CD14-positive monocyte (primary cell): ENCODE measurements at regions not wholly inside any gene's neighbourhood (a gene's known extent, or its start where the extent isn't known, plus 50 kb on each side); places are given as distances from the start of the nearest gene placed in this dataset.

Source experiments
- DNase-seq, 3 donors: peaks; one replicate each; pipeline ENCODE4 v3.0.0-alpha.2; 2011 to 2022
- H2AFZ ChIP-seq: 2 replicates; pipeline ENCODE4 v1.6.0; 2012; ENCODE audit warnings: mild to moderate bottlenecking, low read depth, low read length, inconsistent platforms; ENCODE audit not compliant: insufficient read depth, poor library complexity, severe bottlenecking
- H3K27ac ChIP-seq, 2 donors: 1 replicate in 1 of 2; 2 replicates in 1 of 2; pipeline ENCODE4 v1.5.1; 2012 to 2013; ENCODE audit warnings: low read length in 2 of 2, control low read depth in 1 of 2, inconsistent platforms in 1 of 2, low read depth in 1 of 2, mild to moderate bottlenecking in 1 of 2
- H3K27me3 ChIP-seq, 2 donors: one replicate each; pipeline versions ENCODE4 v1.6.0 to v1.6.1; 2011 to 2013; ENCODE audit warnings: low read length in 2 of 2; ENCODE audit not compliant: control insufficient read depth in 2 of 2, insufficient read depth in 2 of 2
- H3K36me3 ChIP-seq, 2 donors: replicated peaks in 1 of 2; 1 replicate in 1 of 2; 2 replicates in 1 of 2; pipeline versions ENCODE4 v1.5.1 to v1.6.1; 2012 to 2013; ENCODE audit warnings: low read length in 2 of 2, control low read depth in 1 of 2, inconsistent platforms in 1 of 2, mild to moderate bottlenecking in 1 of 2; ENCODE audit not compliant: insufficient read depth in 2 of 2, control insufficient read depth in 1 of 2
- H3K4me1 ChIP-seq, 2 donors: 1 replicate in 1 of 2; 2 replicates in 1 of 2; pipeline versions ENCODE4 v1.5.1 to v1.6.1; 2012 to 2013; ENCODE audit warnings: low read length in 2 of 2, control low read depth in 1 of 2, inconsistent platforms in 1 of 2, mild to moderate bottlenecking in 1 of 2, moderate library complexity in 1 of 2; ENCODE audit not compliant: insufficient read depth in 2 of 2, control insufficient read depth in 1 of 2
- H3K4me2 ChIP-seq: replicated peaks from 2 replicates; pipeline ENCODE3; 2012; ENCODE audit warnings: low read length, moderate library complexity, mild to moderate bottlenecking; ENCODE audit not compliant: poor library complexity, severe bottlenecking; ENCODE audit errors: extremely low read depth
- H3K4me3 ChIP-seq, 3 experiments: fragments of 200-600 bp in 1 of 3; sonication (generic) in 1 of 3; replicated peaks in 1 of 3; 1 replicate in 2 of 3; 2 replicates in 1 of 3; pipeline ENCODE4 v1.5.1; 2011 to 2013; ENCODE audit warnings: low read length in 3 of 3, mild to moderate bottlenecking in 3 of 3, control low read depth in 2 of 3, low read depth in 2 of 3, inconsistent platforms in 1 of 3, moderate library complexity in 1 of 3
- H3K79me2 ChIP-seq: 2 replicates; pipeline ENCODE4 v1.6.0; 2012; ENCODE audit warnings: mild to moderate bottlenecking, control low read depth, inconsistent platforms, low read length, moderate library complexity; ENCODE audit not compliant: insufficient read depth
- H3K9ac ChIP-seq: 2 replicates; pipeline ENCODE4 v1.6.0; 2017; ENCODE audit warnings: low read length, mild to moderate bottlenecking; ENCODE audit not compliant: insufficient read depth, poor library complexity, severe bottlenecking
- H3K9me3 ChIP-seq, 2 donors: replicated peaks in 1 of 2; 1 replicate in 1 of 2; 2 replicates in 1 of 2; pipeline versions ENCODE4 v1.5.1 to v1.6.1; 2012 to 2013; ENCODE audit warnings: low read length in 2 of 2, control low read depth in 1 of 2; ENCODE audit not compliant: control insufficient read depth in 1 of 2, insufficient read depth in 1 of 2
- H4K20me1 ChIP-seq: 2 replicates; pipeline ENCODE4 v1.6.0; 2012; ENCODE audit warnings: mild to moderate bottlenecking, low read length, control low read depth, moderate library complexity; ENCODE audit not compliant: insufficient read depth
- H3K27ac Mint-ChIP-seq, 7 donors: one replicate each; pipeline ENCODE4 v1.8.0; 2020; ENCODE audit warnings: mild to moderate bottlenecking in 7 of 7, mixed read lengths in 7 of 7, moderate library complexity in 6 of 7, inconsistent platforms in 2 of 7
- H3K27me3 Mint-ChIP-seq, 3 donors: one replicate each; pipeline ENCODE4 v1.8.0; 2021 to 2022; ENCODE audit warnings: low read depth in 3 of 3, mild to moderate bottlenecking in 3 of 3, mixed read lengths in 3 of 3, moderate library complexity in 3 of 3, inconsistent platforms in 1 of 3
- H3K36me3 Mint-ChIP-seq, 2 donors: one replicate each; pipeline ENCODE4 v1.8.0; 2020; ENCODE audit warnings: mixed read lengths in 2 of 2, inconsistent platforms in 1 of 2, mild to moderate bottlenecking in 1 of 2
- H3K4me1 Mint-ChIP-seq: one replicate; pipeline ENCODE4 v1.8.0; 2020; ENCODE audit warnings: mild to moderate bottlenecking, mixed read lengths
- H3K4me3 Mint-ChIP-seq, 2 donors: one replicate each; pipeline ENCODE4 v1.8.0; 2020; ENCODE audit warnings: mild to moderate bottlenecking in 2 of 2, mixed read lengths in 2 of 2, moderate library complexity in 1 of 2
- H3K9me3 Mint-ChIP-seq, 7 donors: one replicate each; pipeline ENCODE4 v1.8.0; 2020 to 2022; ENCODE audit warnings: mixed read lengths in 7 of 7, mild to moderate bottlenecking in 6 of 7, moderate library complexity in 6 of 7, inconsistent platforms in 2 of 7
- CTCF ChIP-seq: fragments of 200-600 bp; IDR thresholded peaks from one replicate; pipeline ENCODE4 v1.8.0; 2022; ENCODE audit warnings: antibody characterized with exemption, mild to moderate bottlenecking
- WGBS: methylation state at CpG from one replicate; pipeline ENCODE4 v1.1.5; 2013; ENCODE audit warnings: missing lambda C conversion rate; ENCODE audit not compliant: insufficient coverage; 5-methylcytosine and 5-hydroxymethylcytosine counted together
- intact Hi-C, 2 donors: fragments of 100-400 bp; cut with micrococcal nuclease; formaldehyde crosslinking; loops; one replicate each; pipeline versions ENCODE4 v1.15.0 to v1.15.1; 2023

GRCh38 chr18:1006304-1006703 is 101.6 kb downstream of the ADCYAP1 start:
- Histone ChIP-seq H3K4me1 (no peaks in the 10 kb centered on the region), H3K9ac (no peak overlapping the region), H3K4me2 (no peak overlapping the region), H3K27me3 (no peaks in the 10 kb centered on the region), H3K4me3 (no peak overlapping the region), H3K27ac (no peak overlapping the region), H4K20me1 (no peaks in the 10 kb centered on the region), H3K9me3 (peaks cover 0 to 4% of the 10 kb centered on the region in 2 donors), H2AFZ (no peak overlapping the region), H3K79me2 (no peaks in the 10 kb centered on the region), H3K36me3 (no peaks in the 10 kb centered on the region)
- H3K36me3 Mint-ChIP-seq = no peaks in the 10 kb centered on the region
- H3K9me3 Mint-ChIP-seq = peaks cover 0 to 8% (median 5%) of the 10 kb centered on the region in 7 donors
- DNase-seq = no peak
- intact Hi-C loops = no loop called here
- no peak overlapping the region for H3K4me3 Mint-ChIP-seq
- no peak overlapping the region for H3K27ac Mint-ChIP-seq
- H3K27me3 Mint-ChIP-seq = peaks cover 0 to 4% (median 3%) of the 10 kb centered on the region in 3 donors
- TF ChIP-seq CTCF = no peak
- whole genome bisulfite sequencing = 92% methylated on average over 3 of the region's 3 CpGs
- no peaks in the 10 kb centered on the region for H3K4me1 Mint-ChIP-seq

- Histone ChIP-seq H3K4me2 (no peak overlapping the region), H3K79me2 (no peaks in the 10 kb centered on the region), H3K36me3 (no peaks in the 10 kb centered on the region), H3K27me3 (no peaks in the 10 kb centered on the region), H3K4me1 (no peaks in the 10 kb centered on the region), H3K9me3 (peaks cover 0 to 4% of the 10 kb centered on the region in 2 donors), H3K9ac (no peak overlapping the region), H3K4me3 (no peak overlapping the region), H4K20me1 (no peaks in the 10 kb centered on the region), H3K27ac (no peak overlapping the region), H2AFZ (no peak overlapping the region)
- DNase-seq = no peak
- no peak for TF ChIP-seq CTCF
- Mint-ChIP-seq H3K36me3 (no peaks in the 10 kb centered on the region), H3K27ac (no peak overlapping the region), H3K9me3 (peaks cover 0 to 8% (median 5%) of the 10 kb centered on the region in 7 donors), H3K4me1 (no peaks in the 10 kb centered on the region), H3K27me3 (peaks cover 0 to 4% (median 3%) of the 10 kb centered on the region in 3 donors), H3K4me3 (no peak overlapping the region)
- intact Hi-C loops = no loop called here
- WGBS = 98% methylated on average over 6 of the region's 6 CpGs
Measured at GRCh38 chr18:1006965-1007364, 102.3 kb downstream of the ADCYAP1 start.
